ENCODE measurements at regions not wholly inside any gene's neighbourhood (a gene's known extent, or its start where the extent isn't known, plus 50 kb on each side); places are given as distances from the start of the nearest gene placed in this dataset.

- TF ChIP-seq YY1 (IDR thresholded peaks at IDR 0.05; ENCODE audit: low read depth) (no peak), FOXM1 (IDR thresholded peaks at IDR 0.05; ENCODE audit: borderline replicate concordance, low read depth) (no peak), TCF12 (IDR thresholded peaks at IDR 0.05; ENCODE audit: low read depth) (no peak), EP300 (IDR thresholded peaks at IDR 0.05; ENCODE audit: borderline replicate concordance) (no peak), RAD21 (IDR thresholded peaks at IDR 0.05; ENCODE audit: low read depth) (no peak), CEBPB (IDR thresholded peaks at IDR 0.05) (no peak), ZBTB7A (IDR thresholded peaks at IDR 0.05; ENCODE audit: low read depth) (no peak), TEAD4 (IDR thresholded peaks at IDR 0.05) (no peak)
Observed at GRCh38 chr18:55041366-55041765, 82.1 kb upstream of the CCDC68 start.

DNA sequence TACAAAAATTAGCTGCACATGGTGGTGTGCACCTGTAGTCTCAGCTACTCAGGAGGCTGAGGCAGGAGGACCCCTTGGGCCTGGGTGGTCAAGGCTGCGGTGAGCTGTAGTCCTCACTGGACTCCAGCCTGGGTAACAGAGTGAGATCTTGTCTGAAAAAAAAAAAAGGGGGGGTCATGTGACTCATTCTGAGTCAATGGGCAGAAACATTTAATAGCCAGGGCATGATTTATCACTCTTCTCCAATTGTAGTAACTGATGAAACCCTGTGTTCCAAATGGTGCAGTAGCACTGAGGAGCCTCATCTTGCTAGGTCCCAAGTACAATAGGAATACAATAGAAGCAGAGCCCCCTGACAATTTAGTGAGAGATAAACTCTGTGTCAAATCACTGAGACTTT lies 78.9 kb upstream of the CCDC68 start:
- no peak for TF ChIP-seq TCF12 (IDR thresholded peaks at IDR 0.05; ENCODE audit: low read depth)

GRCh38 chr18:55034742-55035141 lies 75.5 kb upstream of the CCDC68 start:
- TF ChIP-seq MAX (IDR thresholded peaks at IDR 0.05) (no peak), TCF12 (IDR thresholded peaks at IDR 0.05; ENCODE audit: low read depth) (no peak), CREB1 (IDR thresholded peaks at IDR 0.05; ENCODE audit: low read depth) (no peak), NFIC (IDR thresholded peaks at IDR 0.05) (no peak), FOXM1 (IDR thresholded peaks at IDR 0.05; ENCODE audit: borderline replicate concordance, low read depth) (no peak), ZBTB7A (IDR thresholded peaks at IDR 0.05; ENCODE audit: low read depth) (no peak), EP300 (IDR thresholded peaks at IDR 0.05; ENCODE audit: borderline replicate concordance) (no peak), CEBPB (IDR thresholded peaks at IDR 0.05) (no peak), TEAD4 (IDR thresholded peaks at IDR 0.05) (no peak), TAF1 (IDR thresholded peaks at IDR 0.05; ENCODE audit: low read depth) (no peak), RAD21 (IDR thresholded peaks at IDR 0.05; ENCODE audit: low read depth) (no peak)
- TF ChIP-seq, protein P1, sequence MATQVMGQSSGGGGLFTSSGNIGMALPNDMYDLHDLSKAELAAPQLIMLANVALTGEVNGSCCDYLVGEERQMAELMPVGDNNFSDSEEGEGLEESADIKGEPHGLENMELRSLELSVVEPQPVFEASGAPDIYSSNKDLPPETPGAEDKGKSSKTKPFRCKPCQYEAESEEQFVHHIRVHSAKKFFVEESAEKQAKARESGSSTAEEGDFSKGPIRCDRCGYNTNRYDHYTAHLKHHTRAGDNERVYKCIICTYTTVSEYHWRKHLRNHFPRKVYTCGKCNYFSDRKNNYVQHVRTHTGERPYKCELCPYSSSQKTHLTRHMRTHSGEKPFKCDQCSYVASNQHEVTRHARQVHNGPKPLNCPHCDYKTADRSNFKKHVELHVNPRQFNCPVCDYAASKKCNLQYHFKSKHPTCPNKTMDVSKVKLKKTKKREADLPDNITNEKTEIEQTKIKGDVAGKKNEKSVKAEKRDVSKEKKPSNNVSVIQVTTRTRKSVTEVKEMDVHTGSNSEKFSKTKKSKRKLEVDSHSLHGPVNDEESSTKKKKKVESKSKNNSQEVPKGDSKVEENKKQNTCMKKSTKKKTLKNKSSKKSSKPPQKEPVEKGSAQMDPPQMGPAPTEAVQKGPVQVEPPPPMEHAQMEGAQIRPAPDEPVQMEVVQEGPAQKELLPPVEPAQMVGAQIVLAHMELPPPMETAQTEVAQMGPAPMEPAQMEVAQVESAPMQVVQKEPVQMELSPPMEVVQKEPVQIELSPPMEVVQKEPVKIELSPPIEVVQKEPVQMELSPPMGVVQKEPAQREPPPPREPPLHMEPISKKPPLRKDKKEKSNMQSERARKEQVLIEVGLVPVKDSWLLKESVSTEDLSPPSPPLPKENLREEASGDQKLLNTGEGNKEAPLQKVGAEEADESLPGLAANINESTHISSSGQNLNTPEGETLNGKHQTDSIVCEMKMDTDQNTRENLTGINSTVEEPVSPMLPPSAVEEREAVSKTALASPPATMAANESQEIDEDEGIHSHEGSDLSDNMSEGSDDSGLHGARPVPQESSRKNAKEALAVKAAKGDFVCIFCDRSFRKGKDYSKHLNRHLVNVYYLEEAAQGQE (IDR thresholded peaks at IDR 0.05; ENCODE audit: low read depth): no peak
- TF ChIP-seq, protein P2, sequence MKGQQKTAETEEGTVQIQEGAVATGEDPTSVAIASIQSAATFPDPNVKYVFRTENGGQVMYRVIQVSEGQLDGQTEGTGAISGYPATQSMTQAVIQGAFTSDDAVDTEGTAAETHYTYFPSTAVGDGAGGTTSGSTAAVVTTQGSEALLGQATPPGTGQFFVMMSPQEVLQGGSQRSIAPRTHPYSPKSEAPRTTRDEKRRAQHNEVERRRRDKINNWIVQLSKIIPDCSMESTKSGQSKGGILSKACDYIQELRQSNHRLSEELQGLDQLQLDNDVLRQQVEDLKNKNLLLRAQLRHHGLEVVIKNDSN (IDR thresholded peaks at IDR 0.05): no peak

DNA sequence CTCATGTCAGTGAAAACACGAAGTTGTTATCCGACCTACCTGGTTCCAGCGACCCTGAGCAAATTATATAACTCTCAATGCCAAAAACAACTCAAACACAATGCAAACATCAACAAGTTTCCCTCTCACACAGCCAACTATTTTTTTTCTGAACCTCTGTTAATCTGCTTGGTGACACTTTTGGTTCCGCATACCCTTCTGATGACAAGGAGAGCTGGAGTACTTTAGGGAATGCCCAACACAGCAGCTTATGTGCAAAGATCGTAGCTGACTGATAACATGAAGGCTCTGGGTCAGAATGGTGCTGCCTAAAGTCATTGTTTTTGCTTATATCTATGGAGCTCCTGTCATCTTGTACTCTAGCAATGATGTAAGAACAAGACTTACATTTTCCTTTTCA lies 72.7 kb upstream of the CCDC68 start:
- TF ChIP-seq EGR1 (IDR thresholded peaks at IDR 0.05) (no peak), NFIC (IDR thresholded peaks at IDR 0.05) (no peak), MAX (IDR thresholded peaks at IDR 0.05) (no peak), CEBPB (IDR thresholded peaks at IDR 0.05) (no peak), YY1 (IDR thresholded peaks at IDR 0.05; ENCODE audit: low read depth) (no peak), TAF1 (IDR thresholded peaks at IDR 0.05; ENCODE audit: low read depth) (no peak), TCF12 (IDR thresholded peaks at IDR 0.05; ENCODE audit: low read depth) (no peak), FOXM1 (IDR thresholded peaks at IDR 0.05; ENCODE audit: borderline replicate concordance, low read depth) (no peak), RAD21 (IDR thresholded peaks at IDR 0.05; ENCODE audit: low read depth) (no peak), TEAD4 (IDR thresholded peaks at IDR 0.05) (no peak), CREB1 (IDR thresholded peaks at IDR 0.05; ENCODE audit: low read depth) (no peak), EP300 (IDR thresholded peaks at IDR 0.05; ENCODE audit: borderline replicate concordance) (no peak), ZBTB7A (IDR thresholded peaks at IDR 0.05; ENCODE audit: low read depth) (no peak)
- TF ChIP-seq, protein P1 (IDR thresholded peaks at IDR 0.05; ENCODE audit: low read depth): no peak
- TF ChIP-seq, protein P2 (IDR thresholded peaks at IDR 0.05): no peak

- TF ChIP-seq CREB1 (IDR thresholded peaks at IDR 0.05; ENCODE audit: low read depth) (no peak), EGR1 (IDR thresholded peaks at IDR 0.05) (no peak), TEAD4 (IDR thresholded peaks at IDR 0.05) (no peak), TAF1 (IDR thresholded peaks at IDR 0.05; ENCODE audit: low read depth) (no peak), YY1 (IDR thresholded peaks at IDR 0.05; ENCODE audit: low read depth) (no peak), TCF12 (IDR thresholded peaks at IDR 0.05; ENCODE audit: low read depth) (no peak), RAD21 (IDR thresholded peaks at IDR 0.05; ENCODE audit: low read depth) (no peak), NFIC (IDR thresholded peaks at IDR 0.05) (no peak), CEBPB (IDR thresholded peaks at IDR 0.05) (no peak), EP300 (IDR thresholded peaks at IDR 0.05; ENCODE audit: borderline replicate concordance) (no peak), MAX (IDR thresholded peaks at IDR 0.05) (no peak), ZBTB7A (IDR thresholded peaks at IDR 0.05; ENCODE audit: low read depth) (no peak), FOXM1 (IDR thresholded peaks at IDR 0.05; ENCODE audit: borderline replicate concordance, low read depth) (no peak)
- TF ChIP-seq, protein P1 (IDR thresholded peaks at IDR 0.05; ENCODE audit: low read depth): no peak
- TF ChIP-seq, protein P2 (IDR thresholded peaks at IDR 0.05): no peak
Observed at GRCh38 chr18:55031576-55031975, 72.3 kb upstream of the CCDC68 start.
